Endothelial cell (in vitro differentiated cells): ENCODE measurements at regions not wholly inside any gene's neighbourhood (a gene's known extent, or its start where the extent isn't known, plus 50 kb on each side); places are given as distances from the start of the nearest gene placed in this dataset.

Experiments
- DNase-seq: peaks from one replicate; pipeline ENCODE4 v3.0.0; 2021; ENCODE audit warnings: low spot score
- H3K27ac Mint-ChIP-seq: one replicate; pipeline ENCODE4 v1.8.0; 2021; ENCODE audit warnings: mixed read lengths, inconsistent platforms; ENCODE audit not compliant: unreplicated experiment
- H3K27me3 Mint-ChIP-seq: one replicate; pipeline ENCODE4 v1.8.0; 2021; ENCODE audit warnings: mild to moderate bottlenecking, moderate library complexity, mixed read lengths, inconsistent platforms; ENCODE audit not compliant: unreplicated experiment
- H3K36me3 Mint-ChIP-seq: one replicate; pipeline ENCODE4 v1.8.0; 2021; ENCODE audit warnings: mild to moderate bottlenecking, low read depth, mixed read lengths, inconsistent platforms; ENCODE audit not compliant: unreplicated experiment
- H3K4me1 Mint-ChIP-seq: one replicate; pipeline ENCODE4 v1.8.0; 2021; ENCODE audit warnings: mild to moderate bottlenecking, mixed read lengths, inconsistent platforms; ENCODE audit not compliant: unreplicated experiment
- H3K4me3 Mint-ChIP-seq: one replicate; pipeline ENCODE4 v1.8.0; 2021; ENCODE audit warnings: mild to moderate bottlenecking, mixed read lengths, inconsistent platforms; ENCODE audit not compliant: unreplicated experiment
- H3K9me3 Mint-ChIP-seq: one replicate; pipeline ENCODE4 v1.8.0; 2021; ENCODE audit warnings: mixed read lengths, inconsistent platforms; ENCODE audit not compliant: unreplicated experiment
- CTCF ChIP-seq: fragments of 200-600 bp; sonication (generic); IDR thresholded peaks from one replicate; pipeline ENCODE4 v1.5.0; 2021; ENCODE audit warnings: antibody characterized with exemption; ENCODE audit not compliant: unreplicated experiment

- no peaks in the 10 kb centered on the region for H3K9me3 Mint-ChIP-seq
- H3K27me3 Mint-ChIP-seq = no peaks in the 10 kb centered on the region
- TF ChIP-seq CTCF = no peak
- H3K4me3 Mint-ChIP-seq = no peak overlapping the region
- no peaks in the 10 kb centered on the region for H3K4me1 Mint-ChIP-seq
- no peak overlapping the region for H3K27ac Mint-ChIP-seq
- DNase-seq = no peak
- no peaks in the 10 kb centered on the region for H3K36me3 Mint-ChIP-seq
Measured at GRCh38 chr2:107374249-107374648, 452.4 kb upstream of the RGPD4 start.

- Mint-ChIP-seq H3K4me3 (no peak overlapping the region), H3K27ac (no peak overlapping the region), H3K4me1 (no peaks in the 10 kb centered on the region), H3K27me3 (no peaks in the 10 kb centered on the region), H3K9me3 (no peaks in the 10 kb centered on the region), H3K36me3 (no peaks in the 10 kb centered on the region)
- DNase-seq = no peak
- TF ChIP-seq CTCF = no peak
Measured at GRCh38 chr2:107376909-107377308, 449.8 kb upstream of the RGPD4 start.

GRCh38 chr2:107380912-107381311, 445.8 kb upstream of the RGPD4 start:
- Mint-ChIP-seq H3K36me3 (no peaks in the 10 kb centered on the region), H3K27ac (no peak overlapping the region)

GRCh38 chr2:107383691-107384090, 443.0 kb upstream of the RGPD4 start:
- TF ChIP-seq CTCF = no peak
- no peak for DNase-seq
- Mint-ChIP-seq H3K9me3 (no peaks in the 10 kb centered on the region), H3K4me1 (no peaks in the 10 kb centered on the region), H3K4me3 (no peak overlapping the region), H3K27me3 (no peaks in the 10 kb centered on the region), H3K36me3 (no peaks in the 10 kb centered on the region), H3K27ac (no peak overlapping the region)

More at GRCh38 chr2:107380912-107381311, 445.8 kb upstream of the RGPD4 start:
- Mint-ChIP-seq H3K4me3 (no peak overlapping the region), H3K9me3 (no peaks in the 10 kb centered on the region), H3K27me3 (no peaks in the 10 kb centered on the region), H3K4me1 (no peaks in the 10 kb centered on the region)
- DNase-seq = no peak
- TF ChIP-seq CTCF = no peak

GRCh38 chr2:107384422-107384821, 442.3 kb upstream of the RGPD4 start:
- TF ChIP-seq CTCF = no peak
- Mint-ChIP-seq H3K27ac (no peak overlapping the region), H3K27me3 (peaks cover 1% of the 10 kb centered on the region), H3K36me3 (no peaks in the 10 kb centered on the region), H3K9me3 (no peaks in the 10 kb centered on the region), H3K4me1 (no peaks in the 10 kb centered on the region), H3K4me3 (no peak overlapping the region)
- no peak for DNase-seq
